ENCODE measurements at regions not wholly inside any gene's neighbourhood (a gene's known extent, or its start where the extent isn't known, plus 50 kb on each side); places are given as distances from the start of the nearest gene placed in this dataset.

DNA sequence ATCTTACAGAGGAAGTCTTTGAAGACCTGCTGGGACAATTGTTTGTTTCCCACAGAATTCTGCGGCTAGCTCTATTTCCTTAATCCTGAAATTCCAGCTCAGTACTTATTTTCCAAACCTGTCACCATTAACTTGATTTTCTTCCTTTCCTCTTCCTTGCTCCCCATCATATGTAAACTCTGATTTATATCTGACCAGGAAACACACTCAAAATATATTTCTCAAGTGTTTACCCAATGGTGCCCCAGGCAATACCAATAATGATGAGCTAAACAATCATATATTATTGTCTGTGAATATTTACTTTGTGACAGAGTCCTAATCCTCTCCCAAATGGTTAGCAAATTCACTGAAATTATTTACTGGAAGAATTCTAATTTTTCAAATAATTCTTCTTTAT, 597.3 kb downstream of the PKHD1 start:
- Histone ChIP-seq H3K79me2 (ENCODE audit: control insufficient read depth, insufficient read depth, low read length, poor library complexity) (no peaks in the 10 kb centered on the region), H2AK5ac (ENCODE audit: low read length) (no peak overlapping the region), H3K4me1 (ENCODE audit: control insufficient read depth in 1 of 2, insufficient read depth in 2 of 2, low read length in 2 of 2) (no peaks in the 10 kb centered on the region), H3K4me2 (ENCODE audit: low read length) (no peak overlapping the region), H3K27me3 (ENCODE audit: insufficient read depth, low read length) (no peaks in the 10 kb centered on the region), H3K79me1 (ENCODE audit: low read length) (no peaks in the 10 kb centered on the region), H4K91ac (ENCODE audit: low read depth, low read length) (no peak overlapping the region), H4K12ac (ENCODE audit: low read depth, low read length) (no peak overlapping the region), H3K9ac (ENCODE audit: low read length) (no peak overlapping the region), H2BK12ac (ENCODE audit: low read length) (no peak overlapping the region), H2AFZ (ENCODE audit: insufficient read depth, low read length, poor library complexity) (no peak overlapping the region), H3K14ac (ENCODE audit: low read length) (no peak overlapping the region), H2BK5ac (ENCODE audit: low read depth, low read length, poor library complexity) (no peak overlapping the region), H2BK120ac (ENCODE audit: insufficient read depth, low read length, poor library complexity) (no peak overlapping the region), H3K4me3 (ENCODE audit: low read depth, low read length) (no peak overlapping the region), H3K23ac (ENCODE audit: low read length) (no peak overlapping the region), H3K4ac (ENCODE audit: low read depth, low read length) (no peak overlapping the region), H3K9me3 (ENCODE audit: insufficient read depth, low read depth, low read length) (peaks cover 4% of the 10 kb centered on the region), H3K36me3 (ENCODE audit: control insufficient read depth in 1 of 2, insufficient read depth in 2 of 2, low read length in 2 of 2) (peaks cover 0 to 1% of the 10 kb centered on the region in 2 experiments), H3K18ac (ENCODE audit: low read length) (no peak overlapping the region), H4K8ac (ENCODE audit: low read depth, low read length) (no peak overlapping the region), H3K27ac (ENCODE audit: low read depth, low read length) (no peak overlapping the region)
- DNase-seq = no peak
- WGBS (ENCODE audit: extremely low coverage, insufficient coverage, insufficient read length) = no CpG with 5 or more reads among the region's 1 CpG

DNA sequence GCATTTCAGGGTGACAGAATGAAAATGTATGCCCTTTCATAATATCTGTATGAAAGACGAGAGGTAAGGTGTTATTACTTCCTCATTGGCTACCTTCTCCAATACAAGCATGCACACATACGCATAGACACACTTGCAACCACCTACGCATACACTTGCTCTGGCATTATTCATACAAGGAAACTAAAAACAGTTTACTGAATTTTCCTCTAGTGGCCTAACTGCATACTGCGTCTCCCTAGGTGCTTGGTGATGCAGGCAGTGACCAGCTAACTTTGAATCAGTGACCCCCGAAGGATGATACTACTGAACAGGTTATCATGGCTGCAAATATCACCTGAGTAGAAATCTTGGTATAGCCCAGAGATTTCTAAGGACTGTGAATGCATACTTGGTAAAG, 593.1 kb downstream of the PKHD1 start:
- Histone ChIP-seq H4K12ac (ENCODE audit: low read depth, low read length) (no peak overlapping the region), H3K27me3 (ENCODE audit: insufficient read depth, low read length) (no peaks in the 10 kb centered on the region), H3K14ac (ENCODE audit: low read length) (no peak overlapping the region), H3K9me3 (ENCODE audit: insufficient read depth, low read depth, low read length) (no peaks in the 10 kb centered on the region), H3K27ac (ENCODE audit: low read depth, low read length) (no peak overlapping the region), H3K4me3 (ENCODE audit: low read depth, low read length) (no peak overlapping the region), H3K18ac (ENCODE audit: low read length) (no peak overlapping the region), H3K36me3 (ENCODE audit: control insufficient read depth in 1 of 2, insufficient read depth in 2 of 2, low read length in 2 of 2) (no peaks in the 10 kb centered on the region), H3K4me1 (ENCODE audit: control insufficient read depth in 1 of 2, insufficient read depth in 2 of 2, low read length in 2 of 2) (no peaks in the 10 kb centered on the region), H2BK12ac (ENCODE audit: low read length) (no peak overlapping the region), H3K4me2 (ENCODE audit: low read length) (no peak overlapping the region), H3K23ac (ENCODE audit: low read length) (no peak overlapping the region), H2BK5ac (ENCODE audit: low read depth, low read length, poor library complexity) (no peak overlapping the region), H3K9ac (ENCODE audit: low read length) (no peak overlapping the region), H3K79me2 (ENCODE audit: control insufficient read depth, insufficient read depth, low read length, poor library complexity) (no peaks in the 10 kb centered on the region), H2AK5ac (ENCODE audit: low read length) (no peak overlapping the region), H3K4ac (ENCODE audit: low read depth, low read length) (no peak overlapping the region), H2AFZ (ENCODE audit: insufficient read depth, low read length, poor library complexity) (no peak overlapping the region), H4K91ac (ENCODE audit: low read depth, low read length) (no peak overlapping the region), H3K79me1 (ENCODE audit: low read length) (no peaks in the 10 kb centered on the region), H2BK120ac (ENCODE audit: insufficient read depth, low read length, poor library complexity) (no peak overlapping the region), H4K8ac (ENCODE audit: low read depth, low read length) (no peak overlapping the region)
- WGBS (ENCODE audit: extremely low coverage, insufficient coverage, insufficient read length) = no CpG with 5 or more reads among the region's 5 CpGs
- DNase-seq = no peak

DNA sequence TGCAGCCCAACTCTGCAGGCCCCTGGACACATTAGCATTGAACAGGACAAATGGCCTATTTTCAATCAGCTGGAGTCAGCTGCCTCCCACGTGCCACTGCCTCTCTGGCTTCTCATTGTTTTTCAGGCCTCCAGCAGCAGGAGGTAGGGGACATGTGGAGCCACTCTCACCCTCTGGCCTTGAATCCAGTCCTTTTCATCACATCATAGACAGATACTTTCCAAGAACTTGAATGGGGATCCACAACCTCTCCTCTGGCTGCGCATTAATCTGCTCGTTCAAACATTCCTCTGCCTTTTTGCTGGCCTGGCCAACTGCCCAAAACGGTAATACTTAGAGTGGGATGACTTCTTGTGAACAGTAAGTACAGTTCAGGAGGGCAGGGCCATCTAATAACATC, 592.3 kb downstream of the PKHD1 start:
- Histone ChIP-seq H2AFZ (ENCODE audit: insufficient read depth, low read length, poor library complexity) (no peak overlapping the region), H3K23ac (ENCODE audit: low read length) (no peak overlapping the region), H4K12ac (ENCODE audit: low read depth, low read length) (no peak overlapping the region), H3K36me3 (ENCODE audit: control insufficient read depth in 1 of 2, insufficient read depth in 2 of 2, low read length in 2 of 2) (no peaks in the 10 kb centered on the region), H3K4ac (ENCODE audit: low read depth, low read length) (no peak overlapping the region), H2BK120ac (ENCODE audit: insufficient read depth, low read length, poor library complexity) (no peak overlapping the region), H3K18ac (ENCODE audit: low read length) (no peak overlapping the region), H3K4me2 (ENCODE audit: low read length) (no peak overlapping the region), H3K27me3 (ENCODE audit: insufficient read depth, low read length) (no peaks in the 10 kb centered on the region), H3K4me1 (ENCODE audit: control insufficient read depth in 1 of 2, insufficient read depth in 2 of 2, low read length in 2 of 2) (no peaks in the 10 kb centered on the region), H3K4me3 (ENCODE audit: low read depth, low read length) (no peak overlapping the region), H3K79me1 (ENCODE audit: low read length) (no peaks in the 10 kb centered on the region), H2AK5ac (ENCODE audit: low read length) (no peak overlapping the region), H4K91ac (ENCODE audit: low read depth, low read length) (no peak overlapping the region), H3K9me3 (ENCODE audit: insufficient read depth, low read depth, low read length) (no peaks in the 10 kb centered on the region), H3K14ac (ENCODE audit: low read length) (no peak overlapping the region), H3K27ac (ENCODE audit: low read depth, low read length) (no peak overlapping the region), H2BK12ac (ENCODE audit: low read length) (no peak overlapping the region), H4K8ac (ENCODE audit: low read depth, low read length) (no peak overlapping the region), H3K9ac (ENCODE audit: low read length) (no peak overlapping the region), H3K79me2 (ENCODE audit: control insufficient read depth, insufficient read depth, low read length, poor library complexity) (no peaks in the 10 kb centered on the region), H2BK5ac (ENCODE audit: low read depth, low read length, poor library complexity) (no peak overlapping the region)
- no CpG with 5 or more reads among the region's 4 CpGs for WGBS (ENCODE audit: extremely low coverage, insufficient coverage, insufficient read length)
- no peak for DNase-seq

- Histone ChIP-seq H3K9me3 (ENCODE audit: insufficient read depth, low read depth, low read length) (no peaks in the 10 kb centered on the region), H3K27me3 (ENCODE audit: insufficient read depth, low read length) (no peaks in the 10 kb centered on the region), H3K4me2 (ENCODE audit: low read length) (no peak overlapping the region), H3K27ac (ENCODE audit: low read depth, low read length) (no peak overlapping the region), H3K23ac (ENCODE audit: low read length) (no peak overlapping the region), H2BK12ac (ENCODE audit: low read length) (no peak overlapping the region), H3K18ac (ENCODE audit: low read length) (no peak overlapping the region), H2BK120ac (ENCODE audit: insufficient read depth, low read length, poor library complexity) (no peak overlapping the region), H4K8ac (ENCODE audit: low read depth, low read length) (no peak overlapping the region), H3K4me3 (ENCODE audit: low read depth, low read length) (no peak overlapping the region), H3K14ac (ENCODE audit: low read length) (no peak overlapping the region), H3K4ac (ENCODE audit: low read depth, low read length) (no peak overlapping the region), H3K36me3 (ENCODE audit: control insufficient read depth in 1 of 2, insufficient read depth in 2 of 2, low read length in 2 of 2) (no peaks in the 10 kb centered on the region), H4K12ac (ENCODE audit: low read depth, low read length) (no peak overlapping the region), H2AK5ac (ENCODE audit: low read length) (no peak overlapping the region), H3K79me2 (ENCODE audit: control insufficient read depth, insufficient read depth, low read length, poor library complexity) (no peaks in the 10 kb centered on the region), H3K9ac (ENCODE audit: low read length) (no peak overlapping the region), H2BK5ac (ENCODE audit: low read depth, low read length, poor library complexity) (no peak overlapping the region), H4K91ac (ENCODE audit: low read depth, low read length) (no peak overlapping the region), H3K4me1 (ENCODE audit: control insufficient read depth in 1 of 2, insufficient read depth in 2 of 2, low read length in 2 of 2) (no peaks in the 10 kb centered on the region), H2AFZ (ENCODE audit: insufficient read depth, low read length, poor library complexity) (no peak overlapping the region), H3K79me1 (ENCODE audit: low read length) (no peaks in the 10 kb centered on the region)
- no peak for DNase-seq
- WGBS (ENCODE audit: extremely low coverage, insufficient coverage, insufficient read length) = no CpG with 5 or more reads among the region's 3 CpGs
Observed at GRCh38 chr6:51495610-51496396, 591.6 kb downstream of the PKHD1 start.

Measured in trophoblast cell (in vitro differentiated cells and primary cell).